Cardiac septum (tissue), 1 donor: ENCODE measurements at regions not wholly inside any gene's neighbourhood (a gene's known extent, or its start where the extent isn't known, plus 50 kb on each side); places are given as distances from the start of the nearest gene placed in this dataset.
"Not testable (repeated sequence)": the region's sequence is repeated elsewhere in the genome, so short reads cannot be mapped to it uniquely, and the experiment has no call there.

Experiments
- DNase-seq: peaks from one replicate; pipeline ENCODE4 v3.0.0-alpha.2; 2020; ENCODE audit warnings: low spot score
- intact Hi-C: fragments of 100-400 bp; cut with DNase I; formaldehyde crosslinking; loops from one replicate; pipeline ENCODE4 v1.14.0; 2022
- donor health status: DM: no; HTN: no; CAD: no.

- DNase-seq, result no peak
- intact Hi-C loops, result no loop called here
Observed at GRCh38 chr12:46711756-46712155, 114.0 kb downstream of the SLC38A4 start.

- intact Hi-C loops, result no loop called here
- no peak for DNase-seq
Observed at GRCh38 chr12:46710125-46710743, 115.6 kb downstream of the SLC38A4 start.

GRCh38 chr12:46702581-46703344 lies 123.0 kb downstream of the SLC38A4 start:
- no peak for DNase-seq
- intact Hi-C loops, result no loop called here

- no peak for DNase-seq
- intact Hi-C loops, result no loop called here
Observed at GRCh38 chr12:46701356-46701755, 124.4 kb downstream of the SLC38A4 start.

GRCh38 chr12:46699986-46700385 lies 125.8 kb downstream of the SLC38A4 start:
- DNase-seq, result no peak
- intact Hi-C loops, result no loop called here

- intact Hi-C loops, result no loop called here
- DNase-seq, result no peak
Observed at GRCh38 chr12:46698003-46698402, 127.8 kb downstream of the SLC38A4 start.

GRCh38 chr12:46693518-46693917 lies 132.3 kb downstream of the SLC38A4 start:
- DNase-seq, result no peak
- intact Hi-C loops, result no loop called here

- intact Hi-C loops, result no loop called here
- DNase-seq, result no peak
Observed at GRCh38 chr12:46693034-46693433, 132.8 kb downstream of the SLC38A4 start.

GRCh38 chr12:46692606-46693005 lies 133.2 kb downstream of the SLC38A4 start:
- intact Hi-C loops, result no loop called here
- DNase-seq, result no peak

- DNase-seq, result no peak
- intact Hi-C loops, result no loop called here
Observed at GRCh38 chr12:46686267-46686942, 139.4 kb downstream of the SLC38A4 start.

GRCh38 chr12:46684243-46684642 lies 141.6 kb downstream of the SLC38A4 start:
- DNase-seq, intact Hi-C loops: not testable (repeated sequence)

- DNase-seq, result no peak
- intact Hi-C loops, result no loop called here
Observed at GRCh38 chr12:46682148-46682547, 143.6 kb downstream of the SLC38A4 start.

- intact Hi-C loops, result no loop called here
- no peak for DNase-seq
Observed at GRCh38 chr12:46680506-46680905, 145.3 kb downstream of the SLC38A4 start.

GRCh38 chr12:46679754-46680153 lies 146.0 kb downstream of the SLC38A4 start:
- intact Hi-C loops, result loop anchor here (5.0 to 10.0 kb wide), 3 partner anchors 253 to 555 kb away; no protein-coding TSS in a partner anchor
- no peak for DNase-seq

- intact Hi-C loops, result loop anchor here (5.0 to 10.0 kb wide), 3 partner anchors 254 to 554 kb away; no protein-coding TSS in a partner anchor
- no peak for DNase-seq
Observed at GRCh38 chr12:46678426-46678825, 147.4 kb downstream of the SLC38A4 start.

GRCh38 chr12:46677749-46678148 lies 148.0 kb downstream of the SLC38A4 start:
- DNase-seq, result no peak
- intact Hi-C loops, result loop anchor here (5.0 to 10.0 kb wide), 3 partner anchors 255 to 553 kb away; no protein-coding TSS in a partner anchor

GRCh38 chr12:46676797-46677520 lies 148.8 kb downstream of the SLC38A4 start:
- no peak for DNase-seq
- intact Hi-C loops, result loop anchor here (5.0 to 10.0 kb wide), 3 partner anchors 255 to 552 kb away; no protein-coding TSS in a partner anchor

- intact Hi-C loops, result loop anchor here (5.0 to 10.0 kb wide), 3 partner anchors 256 to 552 kb away; no protein-coding TSS in a partner anchor
- no peak for DNase-seq
Observed at GRCh38 chr12:46676396-46676795, 149.4 kb downstream of the SLC38A4 start.

GRCh38 chr12:46675736-46676135 lies 150.1 kb downstream of the SLC38A4 start:
- DNase-seq, result no peak
- intact Hi-C loops, result loop anchor here (5.0 to 10.0 kb wide), 3 partner anchors 257 to 551 kb away; no protein-coding TSS in a partner anchor
